ENCODE measurements at regions not wholly inside any gene's neighbourhood (a gene's known extent, or its start where the extent isn't known, plus 50 kb on each side); places are given as distances from the start of the nearest gene placed in this dataset.

DNA sequence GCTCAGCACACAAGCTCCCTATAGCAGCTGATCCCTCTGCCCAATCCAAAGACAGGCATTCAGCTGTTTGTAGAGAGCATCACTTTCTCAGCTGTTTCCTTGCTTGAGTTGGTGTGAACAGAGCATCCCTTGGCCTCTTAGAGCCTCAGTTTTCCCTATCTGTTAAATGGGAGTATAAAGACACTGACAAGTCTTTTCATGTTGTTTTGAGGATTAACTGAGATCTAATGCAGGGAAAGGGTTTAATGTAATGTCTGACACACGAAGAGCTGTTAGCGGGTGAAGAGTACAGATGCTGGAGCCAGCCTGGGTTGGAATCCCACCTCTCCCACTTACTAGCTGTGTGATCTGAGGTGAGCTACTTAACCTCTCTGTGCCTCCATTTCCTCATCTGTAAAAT, 149.5 kb downstream of the PHETA1 start:
- Histone ChIP-seq H3K27me3 (ENCODE audit: insufficient read depth, poor library complexity, severe bottlenecking) (no peaks in the 10 kb centered on the region), H3K27ac (replicated peaks) (no peak overlapping the region), H3K4me3 (replicated peaks; ENCODE audit: insufficient read depth, low read length) (no peak overlapping the region)
- DNase-seq (ENCODE audit: low read depth in 1 of 2, low spot score in 1 of 2): no peak
- TF ChIP-seq, protein P1, sequence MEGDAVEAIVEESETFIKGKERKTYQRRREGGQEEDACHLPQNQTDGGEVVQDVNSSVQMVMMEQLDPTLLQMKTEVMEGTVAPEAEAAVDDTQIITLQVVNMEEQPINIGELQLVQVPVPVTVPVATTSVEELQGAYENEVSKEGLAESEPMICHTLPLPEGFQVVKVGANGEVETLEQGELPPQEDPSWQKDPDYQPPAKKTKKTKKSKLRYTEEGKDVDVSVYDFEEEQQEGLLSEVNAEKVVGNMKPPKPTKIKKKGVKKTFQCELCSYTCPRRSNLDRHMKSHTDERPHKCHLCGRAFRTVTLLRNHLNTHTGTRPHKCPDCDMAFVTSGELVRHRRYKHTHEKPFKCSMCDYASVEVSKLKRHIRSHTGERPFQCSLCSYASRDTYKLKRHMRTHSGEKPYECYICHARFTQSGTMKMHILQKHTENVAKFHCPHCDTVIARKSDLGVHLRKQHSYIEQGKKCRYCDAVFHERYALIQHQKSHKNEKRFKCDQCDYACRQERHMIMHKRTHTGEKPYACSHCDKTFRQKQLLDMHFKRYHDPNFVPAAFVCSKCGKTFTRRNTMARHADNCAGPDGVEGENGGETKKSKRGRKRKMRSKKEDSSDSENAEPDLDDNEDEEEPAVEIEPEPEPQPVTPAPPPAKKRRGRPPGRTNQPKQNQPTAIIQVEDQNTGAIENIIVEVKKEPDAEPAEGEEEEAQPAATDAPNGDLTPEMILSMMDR (IDR thresholded peaks at IDR 0.05; ENCODE audit: insufficient read depth, low read length): no peak
- TF ChIP-seq, protein P2, sequence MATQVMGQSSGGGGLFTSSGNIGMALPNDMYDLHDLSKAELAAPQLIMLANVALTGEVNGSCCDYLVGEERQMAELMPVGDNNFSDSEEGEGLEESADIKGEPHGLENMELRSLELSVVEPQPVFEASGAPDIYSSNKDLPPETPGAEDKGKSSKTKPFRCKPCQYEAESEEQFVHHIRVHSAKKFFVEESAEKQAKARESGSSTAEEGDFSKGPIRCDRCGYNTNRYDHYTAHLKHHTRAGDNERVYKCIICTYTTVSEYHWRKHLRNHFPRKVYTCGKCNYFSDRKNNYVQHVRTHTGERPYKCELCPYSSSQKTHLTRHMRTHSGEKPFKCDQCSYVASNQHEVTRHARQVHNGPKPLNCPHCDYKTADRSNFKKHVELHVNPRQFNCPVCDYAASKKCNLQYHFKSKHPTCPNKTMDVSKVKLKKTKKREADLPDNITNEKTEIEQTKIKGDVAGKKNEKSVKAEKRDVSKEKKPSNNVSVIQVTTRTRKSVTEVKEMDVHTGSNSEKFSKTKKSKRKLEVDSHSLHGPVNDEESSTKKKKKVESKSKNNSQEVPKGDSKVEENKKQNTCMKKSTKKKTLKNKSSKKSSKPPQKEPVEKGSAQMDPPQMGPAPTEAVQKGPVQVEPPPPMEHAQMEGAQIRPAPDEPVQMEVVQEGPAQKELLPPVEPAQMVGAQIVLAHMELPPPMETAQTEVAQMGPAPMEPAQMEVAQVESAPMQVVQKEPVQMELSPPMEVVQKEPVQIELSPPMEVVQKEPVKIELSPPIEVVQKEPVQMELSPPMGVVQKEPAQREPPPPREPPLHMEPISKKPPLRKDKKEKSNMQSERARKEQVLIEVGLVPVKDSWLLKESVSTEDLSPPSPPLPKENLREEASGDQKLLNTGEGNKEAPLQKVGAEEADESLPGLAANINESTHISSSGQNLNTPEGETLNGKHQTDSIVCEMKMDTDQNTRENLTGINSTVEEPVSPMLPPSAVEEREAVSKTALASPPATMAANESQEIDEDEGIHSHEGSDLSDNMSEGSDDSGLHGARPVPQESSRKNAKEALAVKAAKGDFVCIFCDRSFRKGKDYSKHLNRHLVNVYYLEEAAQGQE (IDR thresholded peaks at IDR 0.05; ENCODE audit: insufficient replicate concordance, low read depth): no peak
- TF ChIP-seq SPI1 (IDR thresholded peaks at IDR 0.05; ENCODE audit: borderline replicate concordance, low read depth) (no peak), GABPA (IDR thresholded peaks at IDR 0.05; ENCODE audit: low read depth) (no peak), POLR2AphosphoS5 (IDR thresholded peaks at IDR 0.05; ENCODE audit: low read depth) (no peak)

DNA sequence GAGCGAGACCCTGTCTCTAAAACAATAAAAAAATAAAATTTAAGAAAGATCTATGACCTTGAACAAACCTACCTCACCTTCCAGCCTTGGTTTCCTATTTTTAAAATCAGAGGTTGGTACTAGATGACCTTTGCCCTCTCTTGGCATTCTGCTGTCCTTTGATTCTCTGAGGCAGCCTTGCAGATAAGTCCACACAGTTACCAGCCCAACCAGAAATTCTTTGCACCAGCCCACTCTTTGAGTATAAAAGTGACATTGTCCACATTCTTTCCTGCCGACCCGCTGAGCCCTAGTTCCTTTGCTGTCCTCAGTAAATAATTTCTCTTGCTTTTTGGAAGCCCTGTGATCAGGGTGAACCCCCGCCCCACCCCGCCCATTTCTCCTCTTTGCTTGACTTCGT, 150.4 kb downstream of the PHETA1 start:
- no peak for DNase-seq (ENCODE audit: low read depth in 1 of 2, low spot score in 1 of 2)
- Histone ChIP-seq H3K27ac (replicated peaks) (no peak overlapping the region), H3K27me3 (ENCODE audit: insufficient read depth, poor library complexity, severe bottlenecking) (no peaks in the 10 kb centered on the region), H3K4me3 (replicated peaks; ENCODE audit: insufficient read depth, low read length) (no peak overlapping the region)
- TF ChIP-seq POLR2AphosphoS5 (IDR thresholded peaks at IDR 0.05; ENCODE audit: low read depth) (no peak), SPI1 (IDR thresholded peaks at IDR 0.05; ENCODE audit: borderline replicate concordance, low read depth) (no peak), GABPA (IDR thresholded peaks at IDR 0.05; ENCODE audit: low read depth) (no peak)
- TF ChIP-seq, protein P2 (IDR thresholded peaks at IDR 0.05; ENCODE audit: insufficient replicate concordance, low read depth): no peak
- TF ChIP-seq, protein P1 (IDR thresholded peaks at IDR 0.05; ENCODE audit: insufficient read depth, low read length): no peak

DNA sequence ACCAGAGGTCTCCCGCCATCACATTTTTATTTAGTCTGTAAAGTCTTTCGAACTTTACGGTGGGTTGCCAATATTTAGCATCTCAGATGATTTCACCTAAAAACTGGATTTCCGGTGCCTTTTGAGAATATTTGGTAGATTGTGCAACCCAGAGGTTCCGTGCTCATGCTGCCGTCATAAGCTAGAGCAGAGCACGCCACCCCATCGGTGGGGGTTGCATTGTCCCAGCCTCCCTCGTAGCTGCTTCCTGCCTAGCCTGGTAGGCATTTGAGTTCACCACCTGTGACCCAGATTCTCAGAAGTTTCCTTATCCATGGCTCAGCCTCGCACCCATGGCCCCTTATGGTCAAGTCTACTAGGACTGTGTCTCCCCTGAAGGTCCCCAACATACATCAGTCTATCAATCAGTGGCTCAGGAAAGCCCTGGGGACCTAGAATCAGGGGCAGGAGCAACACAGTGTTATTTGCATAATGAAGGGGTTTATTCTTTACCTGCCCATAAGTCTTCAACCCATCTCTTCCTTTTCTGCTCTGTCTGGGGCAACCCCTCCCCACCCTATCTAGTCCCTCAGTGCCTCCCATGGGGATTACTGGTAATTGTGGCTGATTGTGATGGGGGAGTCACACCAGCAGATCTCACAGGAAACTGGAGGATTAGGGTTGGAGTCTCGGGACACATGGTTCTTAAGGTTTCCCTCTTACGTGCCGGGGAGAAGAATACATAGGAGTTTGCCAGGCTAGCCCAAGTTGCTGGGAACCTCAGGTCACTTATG, 152.3 kb downstream of the PHETA1 start:
- H3K4me3 ChIP-seq (replicated peaks; ENCODE audit: insufficient read depth, low read length): no peak overlapping the region
- H3K27ac ChIP-seq (replicated peaks): 0 out of 2 replicates have a peak overlapping the region, but pooled peaks have one; percentile 17
- DNase-seq (ENCODE audit: low read depth in 1 of 2, low spot score in 1 of 2): peak; percentile 50 to 61
- no peaks in the 10 kb centered on the region for H3K27me3 ChIP-seq (ENCODE audit: insufficient read depth, poor library complexity, severe bottlenecking)
- TF ChIP-seq SPI1 (IDR thresholded peaks at IDR 0.05; ENCODE audit: borderline replicate concordance, low read depth) (no peak), POLR2AphosphoS5 (IDR thresholded peaks at IDR 0.05; ENCODE audit: low read depth) (no peak), GABPA (IDR thresholded peaks at IDR 0.05; ENCODE audit: low read depth) (no peak)
- TF ChIP-seq, protein P1 (IDR thresholded peaks at IDR 0.05; ENCODE audit: insufficient read depth, low read length): no peak
- TF ChIP-seq, protein P2 (IDR thresholded peaks at IDR 0.05; ENCODE audit: insufficient replicate concordance, low read depth): no peak

Data from HL-60 (cell line).